GM19452 (cell line): ENCODE measurements at regions not wholly inside any gene's neighbourhood (a gene's known extent, or its start where the extent isn't known, plus 50 kb on each side); places are given as distances from the start of the nearest gene placed in this dataset.
"Not testable (repeated sequence)": the region's sequence is repeated elsewhere in the genome, so short reads cannot be mapped to it uniquely, and the experiment has no call there.

ENCODE experiments used
- ATAC-seq: cut with Tn5 transposase; IDR thresholded peaks from one replicate; pipeline ENCODE4 v1.9.1; 2021; ENCODE audit not compliant: unreplicated experiment

- no peak for ATAC-seq
These were observed 121.3 kb upstream of the HDDC2 start for GRCh38 chr6:125423047-125423446.

- no peak for ATAC-seq
These were observed 130.2 kb upstream of the HDDC2 start for GRCh38 chr6:125431971-125432370.

- no peak for ATAC-seq
These were observed 131.2 kb upstream of the HDDC2 start for GRCh38 chr6:125432963-125433362.

DNA sequence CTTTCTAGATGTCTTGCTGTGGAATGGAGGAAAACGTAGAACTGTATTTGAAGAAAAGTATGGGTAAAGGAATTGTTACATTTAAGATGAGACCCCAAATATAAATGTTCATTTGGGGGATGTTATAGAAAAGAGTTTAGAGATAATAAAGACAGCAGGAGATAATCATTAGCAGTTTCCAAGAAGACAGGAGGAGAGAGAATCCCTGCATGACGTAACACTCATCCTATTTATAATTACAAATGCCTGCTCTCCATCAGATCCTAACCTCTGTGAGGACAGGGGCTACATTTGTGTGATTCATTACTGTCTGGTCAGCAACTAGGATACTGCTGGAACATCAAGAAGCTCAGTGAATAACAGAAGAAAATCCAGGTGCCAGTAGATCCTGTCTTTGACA is 133.0 kb upstream of the HDDC2 start:
- no peak for ATAC-seq

DNA sequence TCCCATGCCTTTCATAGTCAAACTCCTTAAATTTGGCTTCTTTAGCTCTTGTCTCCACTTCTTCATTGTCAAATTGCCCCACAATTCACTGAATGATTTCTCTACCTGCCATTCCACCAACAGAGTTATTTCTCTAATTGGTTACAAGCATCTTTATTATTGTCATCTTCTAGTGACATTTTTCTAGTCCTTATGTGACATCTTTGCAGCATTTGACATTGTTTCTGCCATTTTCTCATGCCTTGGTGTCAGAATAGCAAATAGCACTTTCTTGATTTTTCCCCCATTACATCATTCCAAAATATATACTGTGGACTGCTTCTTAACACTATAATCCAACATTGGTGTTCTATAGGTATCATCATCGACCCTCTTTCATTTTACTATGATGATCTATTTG is 137.7 kb upstream of the HDDC2 start:
- ATAC-seq: no peak

DNA sequence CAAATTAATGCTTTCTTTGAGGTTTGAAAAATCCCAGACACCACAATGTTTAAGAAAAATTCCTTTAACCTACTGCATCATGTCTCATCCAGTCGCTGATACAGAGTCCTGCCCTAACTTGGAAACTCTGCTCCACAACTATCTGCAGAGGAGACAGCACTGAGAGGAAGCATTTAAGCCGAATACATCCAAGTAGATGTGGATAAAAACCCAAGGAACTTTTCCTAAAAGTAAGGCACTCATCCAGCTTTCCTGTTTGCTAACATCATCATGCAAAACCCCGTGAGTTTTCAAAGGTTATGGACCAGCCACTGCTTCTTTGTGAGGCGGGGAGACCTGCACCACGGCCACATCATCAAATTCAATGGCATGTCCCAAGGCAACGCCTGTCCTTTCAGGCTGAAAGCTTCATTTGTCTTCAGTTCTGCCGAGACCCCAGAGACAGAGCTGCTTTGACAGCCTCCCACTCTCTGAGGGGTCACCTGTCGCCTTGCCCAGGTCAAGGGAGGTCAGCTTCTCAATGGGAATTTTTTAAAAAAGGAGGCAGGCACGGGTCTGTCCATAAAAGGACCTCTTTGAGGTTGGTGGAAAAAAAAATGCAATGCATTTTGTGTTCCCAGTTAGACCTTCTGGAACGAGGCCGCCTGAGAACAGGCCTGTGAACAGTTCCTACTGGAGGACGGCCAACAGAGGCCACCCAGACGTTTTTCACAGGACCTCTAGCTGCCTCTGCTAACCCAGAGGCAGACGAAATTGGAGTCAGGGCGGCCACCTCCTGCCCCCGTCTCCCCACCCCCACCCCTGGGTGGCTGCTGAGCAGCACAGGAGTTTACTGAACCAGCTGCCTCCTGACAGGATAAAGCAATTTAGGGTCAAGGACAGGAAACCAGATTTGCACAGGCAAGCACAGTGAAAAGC is 142.5 kb upstream of the HDDC2 start:
- ATAC-seq: no peak

DNA sequence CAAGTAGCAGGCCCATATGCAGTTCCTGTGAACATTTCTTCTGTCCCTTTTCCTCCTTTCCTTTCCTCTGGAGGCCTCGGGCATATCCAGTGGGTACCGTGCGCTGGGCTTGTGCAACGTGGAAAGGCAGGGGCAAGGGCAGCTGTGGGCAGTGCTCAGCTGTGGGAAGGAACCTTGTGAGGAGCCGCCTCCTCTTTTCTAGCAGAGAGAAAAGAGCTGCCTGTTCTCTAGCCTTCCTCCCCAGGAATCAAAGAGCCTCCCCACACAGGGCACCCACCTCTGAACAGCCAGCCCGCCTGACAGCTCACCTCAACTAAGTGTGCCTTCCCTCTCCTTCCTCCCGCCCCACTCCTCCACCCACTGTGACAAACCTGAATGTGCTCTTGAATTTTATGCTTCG is 143.3 kb upstream of the HDDC2 start:
- no peak for ATAC-seq

- no peak for ATAC-seq
These were observed 144.2 kb upstream of the HDDC2 start for GRCh38 chr6:125446011-125446410.

DNA sequence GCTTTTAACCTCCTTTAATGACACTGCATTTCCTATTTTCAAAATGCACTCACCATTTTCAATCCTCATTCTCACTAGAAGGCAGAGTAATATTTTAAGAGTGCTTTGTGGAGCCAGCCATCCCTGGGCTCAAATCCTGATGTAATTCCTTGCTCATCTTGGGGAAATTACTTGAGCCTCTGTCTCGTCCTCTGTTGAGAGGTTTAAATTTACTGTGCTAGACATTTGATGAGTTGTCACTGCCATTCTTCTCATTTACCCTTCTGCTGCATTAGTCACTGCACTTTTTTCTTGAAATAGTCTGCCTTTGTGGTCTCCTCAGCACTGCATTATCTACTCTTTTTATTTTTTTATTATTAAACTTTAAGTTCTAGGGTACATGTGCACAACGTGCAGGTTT is 150.0 kb upstream of the HDDC2 start:
- no peak for ATAC-seq

DNA sequence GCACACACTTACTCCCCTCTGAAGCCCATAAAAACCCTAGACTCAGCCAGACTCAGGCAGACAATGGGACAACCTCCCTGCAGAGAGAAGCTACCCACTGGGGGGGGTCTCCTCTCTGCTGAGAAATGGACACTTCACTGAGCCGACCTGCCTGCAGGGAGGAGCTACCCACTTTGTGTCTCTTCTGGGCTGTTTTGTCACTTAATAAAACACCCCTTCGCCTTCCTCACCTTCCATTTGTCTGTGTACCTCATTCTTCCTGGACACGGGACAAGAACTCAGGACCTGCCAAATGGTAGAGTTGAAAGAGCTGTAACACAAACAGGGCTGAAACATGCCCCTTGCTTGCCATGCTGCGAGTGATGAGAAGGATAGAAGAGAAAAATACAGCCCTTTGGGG is 151.7 kb upstream of the HDDC2 start:
- no peak for ATAC-seq

- ATAC-seq: no peak
These were observed 152.6 kb upstream of the HDDC2 start for GRCh38 chr6:125454351-125454750.

- ATAC-seq: not testable (repeated sequence)
These were observed 156.7 kb upstream of the HDDC2 start for GRCh38 chr6:125458493-125458892.

GRCh38 chr6:125465332-125465731 is 163.6 kb upstream of the HDDC2 start:
- ATAC-seq: not testable (repeated sequence)

- no peak for ATAC-seq
These were observed 168.1 kb upstream of the HDDC2 start for GRCh38 chr6:125469915-125470314.

GRCh38 chr6:125471667-125472066 is 169.9 kb upstream of the HDDC2 start:
- ATAC-seq: no peak

- no peak for ATAC-seq
These were observed 172.3 kb upstream of the HDDC2 start for GRCh38 chr6:125474061-125474460.

- ATAC-seq: no peak
These were observed 175.4 kb upstream of the HDDC2 start for GRCh38 chr6:125477156-125477555.

GRCh38 chr6:125477844-125478243 is 176.1 kb upstream of the HDDC2 start:
- no peak for ATAC-seq

GRCh38 chr6:125480146-125480545 is 178.4 kb upstream of the HDDC2 start:
- ATAC-seq: no peak

DNA sequence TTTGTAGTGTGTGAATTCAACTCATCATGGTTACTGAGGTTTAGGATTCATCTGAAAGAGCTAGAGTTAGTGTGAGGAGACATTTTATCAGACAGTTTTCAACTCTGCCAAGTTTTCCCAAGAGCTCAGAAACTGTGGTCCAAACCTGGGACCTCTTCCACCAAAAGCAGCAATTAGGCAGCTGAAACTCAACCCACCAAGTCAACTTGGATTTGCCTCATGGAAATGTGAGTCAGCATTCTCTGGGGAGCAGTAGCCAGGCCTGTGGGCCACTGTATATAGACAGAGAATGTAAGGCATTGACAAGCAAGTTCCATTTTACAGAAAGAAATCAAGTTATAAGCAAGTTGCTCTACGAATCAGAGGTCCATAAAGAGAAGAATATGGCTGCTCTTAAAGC is 178.8 kb upstream of the HDDC2 start:
- no peak for ATAC-seq

DNA sequence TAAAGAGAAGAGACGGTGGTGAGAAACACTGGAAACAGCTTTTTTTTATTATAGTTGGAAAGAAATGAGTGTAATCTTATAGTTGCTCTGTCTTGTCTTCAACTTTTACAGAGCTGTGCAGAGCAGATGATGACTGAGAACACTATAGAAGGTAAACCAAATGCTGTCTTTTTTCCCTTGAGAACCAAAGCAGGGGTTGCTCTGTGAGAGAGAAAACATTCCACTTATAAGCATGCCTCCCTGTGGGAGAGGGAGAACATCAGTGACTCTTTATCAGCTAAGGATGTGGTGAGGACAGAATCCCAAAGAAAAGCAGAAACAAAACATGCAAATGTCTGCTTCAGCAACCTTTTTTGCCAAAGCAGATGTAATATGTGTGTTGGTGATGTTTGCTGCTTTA is 179.3 kb upstream of the HDDC2 start:
- no peak for ATAC-seq

DNA sequence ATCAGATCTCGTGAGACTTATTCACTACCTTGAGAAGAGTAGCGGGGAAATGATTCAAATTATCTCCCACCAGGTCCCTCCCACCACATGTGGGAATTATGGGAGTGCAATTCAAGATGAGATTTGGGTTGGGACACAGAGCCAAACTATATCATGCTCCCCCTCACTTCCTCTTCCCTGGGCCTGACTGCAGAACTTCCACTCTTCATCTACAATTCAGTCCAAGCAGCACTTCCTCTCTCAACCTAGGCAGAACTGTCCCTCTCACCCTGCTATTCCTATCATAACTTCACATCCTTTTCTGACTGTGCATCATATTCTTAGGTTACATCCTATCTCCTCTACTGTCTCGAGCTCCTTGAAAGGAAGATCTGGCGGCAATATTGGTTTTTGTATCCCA is 184.0 kb upstream of the HDDC2 start:
- no peak for ATAC-seq

DNA sequence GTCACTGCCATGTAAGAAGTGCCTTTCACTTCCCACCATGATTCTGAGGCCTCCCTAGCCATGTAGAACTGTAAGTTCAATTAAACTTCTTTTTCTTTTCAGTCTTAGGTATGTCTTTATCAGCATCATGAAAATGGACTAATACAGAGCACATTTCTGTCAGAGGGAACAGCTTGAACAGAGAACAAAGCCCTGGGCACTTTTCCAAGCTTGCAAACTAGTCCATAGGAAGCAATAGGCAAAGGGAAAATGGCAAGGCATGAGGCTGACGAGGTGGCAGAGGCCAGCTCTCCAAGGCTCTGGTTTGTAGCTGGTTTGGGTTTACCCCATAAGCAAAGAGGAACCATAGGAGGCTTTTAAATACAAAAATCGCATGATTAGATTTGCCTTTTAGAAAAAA is 185.1 kb upstream of the HDDC2 start:
- ATAC-seq: no peak
